Suprapubic skin (tissue), 4 donors: ENCODE measurements at regions not wholly inside any gene's neighbourhood (a gene's known extent, or its start where the extent isn't known, plus 50 kb on each side); places are given as distances from the start of the nearest gene placed in this dataset.

Experiments used
- DNase-seq, 2 donors: peaks; one replicate each; pipeline ENCODE4 v3.0.0-alpha.2; 2019; ENCODE audit warnings: low spot score in 2 of 2
- H3K27ac ChIP-seq: fragments of 200-600 bp; sonication (generic); one replicate; pipeline ENCODE4 v1.5.1; 2019
- H3K27me3 ChIP-seq: fragments of 200-600 bp; sonication (generic); one replicate; pipeline ENCODE4 v1.5.1; 2019
- H3K36me3 ChIP-seq: fragments of 200-600 bp; sonication (generic); one replicate; pipeline ENCODE4 v1.5.1; 2019
- H3K4me1 ChIP-seq: fragments of 200-600 bp; sonication (generic); one replicate; pipeline ENCODE4 v1.5.1; 2019
- H3K4me3 ChIP-seq: fragments of 200-600 bp; sonication (generic); one replicate; pipeline ENCODE4 v1.5.1; 2019; ENCODE audit warnings: mild to moderate bottlenecking
- H3K9me3 ChIP-seq: fragments of 200-600 bp; sonication (generic); one replicate; pipeline ENCODE4 v1.5.1; 2019
- EP300 ChIP-seq: sonication (generic); formaldehyde crosslinking; IDR thresholded peaks from one replicate; pipeline ENCODE4 v1.6.1; 2017; ENCODE audit warnings: antibody characterized with exemption
- POLR2A ChIP-seq, 2 donors: fragments of 450-650 bp; IDR thresholded peaks; one replicate each; pipeline ENCODE4 v1.6.1; 2017; ENCODE audit warnings: antibody characterized with exemption in 2 of 2, mild to moderate bottlenecking in 2 of 2, moderate library complexity in 2 of 2
- POLR2AphosphoS5 ChIP-seq, 3 donors: sonication (generic); formaldehyde crosslinking; IDR thresholded peaks; one replicate each; pipeline ENCODE4 v1.6.1; 2017; ENCODE audit warnings: antibody characterized with exemption in 3 of 3
- whole genome bisulfite sequencing: methylation state at CpG from one replicate; pipeline ENCODE4 v1.1.5; 2018; 5-methylcytosine and 5-hydroxymethylcytosine counted together
- TF ChIP-seq, protein P1 (sequence below), 2 donors: fragments of 200-600 bp in 1 of 2; fragments of 450-650 bp in 1 of 2; sonication (generic) in 1 of 2; IDR thresholded peaks; one replicate each; pipeline ENCODE4 v1.5.1; 2016 to 2019; ENCODE audit warnings: antibody characterized with exemption in 2 of 2, mild to moderate bottlenecking in 1 of 2, moderate library complexity in 1 of 2

DNA sequence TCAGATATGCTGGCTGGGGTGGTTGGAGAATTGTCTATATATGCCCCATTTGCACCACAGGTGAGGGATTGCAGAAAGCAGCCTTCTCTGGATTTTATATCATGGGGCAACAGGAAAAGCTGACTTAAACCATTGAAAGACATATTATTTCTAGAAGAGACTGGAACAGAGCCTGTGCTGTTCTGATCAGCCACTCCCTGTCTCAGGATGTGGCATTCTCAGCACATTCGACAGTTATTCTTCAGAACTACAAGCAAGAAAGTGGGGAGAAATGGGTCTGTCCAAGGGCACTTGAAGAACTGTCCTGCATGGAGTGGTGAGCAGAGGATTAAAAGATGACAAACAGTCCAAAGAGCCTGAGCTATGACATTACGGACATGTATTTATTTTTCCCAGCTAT lies 67.8 kb upstream of the EPHA5 start:
- H3K4me3 ChIP-seq, result no peak overlapping the region
- no peak for DNase-seq
- TF ChIP-seq POLR2A (IDR thresholded peaks at IDR 0.05) (no peak), POLR2AphosphoS5 (IDR thresholded peaks at IDR 0.05) (no peak), EP300 (no peak)
- TF ChIP-seq, protein P1, sequence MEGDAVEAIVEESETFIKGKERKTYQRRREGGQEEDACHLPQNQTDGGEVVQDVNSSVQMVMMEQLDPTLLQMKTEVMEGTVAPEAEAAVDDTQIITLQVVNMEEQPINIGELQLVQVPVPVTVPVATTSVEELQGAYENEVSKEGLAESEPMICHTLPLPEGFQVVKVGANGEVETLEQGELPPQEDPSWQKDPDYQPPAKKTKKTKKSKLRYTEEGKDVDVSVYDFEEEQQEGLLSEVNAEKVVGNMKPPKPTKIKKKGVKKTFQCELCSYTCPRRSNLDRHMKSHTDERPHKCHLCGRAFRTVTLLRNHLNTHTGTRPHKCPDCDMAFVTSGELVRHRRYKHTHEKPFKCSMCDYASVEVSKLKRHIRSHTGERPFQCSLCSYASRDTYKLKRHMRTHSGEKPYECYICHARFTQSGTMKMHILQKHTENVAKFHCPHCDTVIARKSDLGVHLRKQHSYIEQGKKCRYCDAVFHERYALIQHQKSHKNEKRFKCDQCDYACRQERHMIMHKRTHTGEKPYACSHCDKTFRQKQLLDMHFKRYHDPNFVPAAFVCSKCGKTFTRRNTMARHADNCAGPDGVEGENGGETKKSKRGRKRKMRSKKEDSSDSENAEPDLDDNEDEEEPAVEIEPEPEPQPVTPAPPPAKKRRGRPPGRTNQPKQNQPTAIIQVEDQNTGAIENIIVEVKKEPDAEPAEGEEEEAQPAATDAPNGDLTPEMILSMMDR (IDR thresholded peaks at IDR 0.05), result no peak
- no peaks in the 10 kb centered on the region for H3K9me3 ChIP-seq
- no peaks in the 10 kb centered on the region for H3K4me1 ChIP-seq
- H3K27ac ChIP-seq, result no peak overlapping the region
- WGBS, result 79% methylated on average over 2 of the region's 2 CpGs
- no peaks in the 10 kb centered on the region for H3K27me3 ChIP-seq
- no peaks in the 10 kb centered on the region for H3K36me3 ChIP-seq

DNA sequence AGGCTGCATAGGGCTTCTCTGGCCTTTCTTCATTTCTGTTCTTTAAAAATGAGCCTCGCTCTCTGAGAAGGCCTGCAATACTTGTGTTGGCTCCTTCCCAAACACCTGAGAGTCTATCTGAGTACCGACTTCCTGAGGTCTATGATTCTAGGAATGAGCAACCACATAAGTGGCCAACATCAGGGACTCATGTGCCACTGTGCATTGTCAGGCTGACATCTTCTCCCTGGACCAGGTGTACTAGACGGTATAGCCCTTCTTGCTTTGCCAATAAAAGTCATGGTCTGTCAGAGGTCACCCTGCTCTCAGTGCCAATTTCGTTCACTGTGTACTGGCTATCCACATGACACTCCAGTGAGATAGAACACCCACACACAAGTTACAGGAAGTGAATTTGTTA lies 67.4 kb upstream of the EPHA5 start:
- Histone ChIP-seq H3K27me3 (no peaks in the 10 kb centered on the region), H3K36me3 (no peaks in the 10 kb centered on the region), H3K4me3 (no peak overlapping the region), H3K9me3 (no peaks in the 10 kb centered on the region), H3K4me1 (no peaks in the 10 kb centered on the region), H3K27ac (no peak overlapping the region)
- 77% methylated on average over 4 of the region's 4 CpGs for WGBS
- DNase-seq, result no peak
- no peak for TF ChIP-seq EP300
- no peak for TF ChIP-seq POLR2A (IDR thresholded peaks at IDR 0.05)
- TF ChIP-seq, protein P1 (IDR thresholded peaks at IDR 0.05), result no peak
- no peak for TF ChIP-seq POLR2AphosphoS5 (IDR thresholded peaks at IDR 0.05)

DNA sequence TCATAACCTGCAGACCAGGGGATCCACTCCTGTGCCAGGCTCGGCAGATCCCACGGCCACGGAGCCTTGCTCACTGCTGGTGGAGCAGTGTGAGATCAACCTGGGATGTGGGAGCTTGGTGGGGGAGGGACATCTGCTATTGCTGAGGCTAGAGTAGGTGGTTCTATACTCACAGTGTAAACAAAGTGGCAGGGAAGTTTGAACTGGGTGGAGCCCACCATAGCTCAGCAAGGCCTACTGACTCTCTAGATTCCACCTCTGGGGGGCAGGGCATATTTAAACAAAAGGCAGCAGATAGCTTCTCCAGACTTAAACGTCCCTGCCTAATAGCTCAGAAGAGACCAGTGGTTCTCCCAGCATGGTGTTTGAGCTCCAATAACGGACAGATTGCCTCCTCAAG lies 54.7 kb upstream of the EPHA5 start:
- TF ChIP-seq POLR2AphosphoS5 (IDR thresholded peaks at IDR 0.05), result no peak
- TF ChIP-seq, protein P1 (IDR thresholded peaks at IDR 0.05), result no peak
- WGBS, result 80% methylated on average over 5 of the region's 5 CpGs
- Histone ChIP-seq H3K27me3 (no peaks in the 10 kb centered on the region), H3K36me3 (no peaks in the 10 kb centered on the region), H3K4me1 (no peaks in the 10 kb centered on the region), H3K9me3 (no peaks in the 10 kb centered on the region), H3K27ac (no peak overlapping the region), H3K4me3 (no peak overlapping the region)
- DNase-seq, result no peak
